Ammon's horn (tissue), 1 donor: ENCODE measurements at regions not wholly inside any gene's neighbourhood (a gene's known extent, or its start where the extent isn't known, plus 50 kb on each side); places are given as distances from the start of the nearest gene placed in this dataset.

Experiments used
- DNase-seq: peaks from one replicate; pipeline ENCODE4 v3.0.0-alpha.2; 2016; ENCODE audit warnings: low spot score

GRCh38 chr3:152719264-152719663 is 115.7 kb upstream of the P2RY1 start:
- no peak for DNase-seq

DNA sequence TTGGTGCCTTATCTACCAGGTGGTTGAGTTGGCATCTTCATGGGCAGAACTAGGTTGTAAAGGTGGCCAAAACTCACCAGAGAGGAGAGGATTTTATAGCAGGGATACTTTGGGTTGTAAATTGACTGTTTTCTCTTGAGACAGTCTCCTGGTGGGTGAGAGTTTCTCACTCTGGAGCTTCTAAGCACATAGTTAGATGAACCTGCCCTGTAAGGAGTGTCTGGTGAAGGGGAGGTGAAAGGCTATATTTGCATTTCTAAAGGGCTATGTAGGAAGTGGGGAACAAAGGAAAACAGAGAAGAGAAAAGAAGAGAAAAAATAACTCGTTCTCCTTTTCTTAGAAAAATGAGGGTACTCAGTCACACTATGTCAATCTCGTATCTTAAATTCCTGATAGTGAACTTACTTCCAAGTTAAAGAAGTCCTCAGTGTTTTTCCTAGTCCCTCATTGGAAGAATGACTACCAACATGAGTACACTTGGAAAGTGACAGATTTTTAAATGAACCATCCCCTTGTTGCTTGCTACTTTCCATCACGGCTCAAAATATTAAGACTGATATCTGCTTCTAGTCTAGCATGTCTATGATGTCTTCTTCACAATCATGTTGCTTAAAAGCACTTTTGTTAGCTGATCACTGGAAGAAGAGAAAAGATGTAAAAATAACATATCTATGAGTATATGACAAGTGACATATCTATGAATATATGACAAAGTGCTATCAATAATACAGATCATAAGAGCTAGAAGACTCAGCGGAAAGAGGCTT is 113.8 kb upstream of the P2RY1 start:
- no peak for DNase-seq

- no peak for DNase-seq
Measured at GRCh38 chr3:152724270-152724669, 110.7 kb upstream of the P2RY1 start.

GRCh38 chr3:152728231-152728980 is 106.5 kb upstream of the P2RY1 start:
- DNase-seq, result no peak

DNA sequence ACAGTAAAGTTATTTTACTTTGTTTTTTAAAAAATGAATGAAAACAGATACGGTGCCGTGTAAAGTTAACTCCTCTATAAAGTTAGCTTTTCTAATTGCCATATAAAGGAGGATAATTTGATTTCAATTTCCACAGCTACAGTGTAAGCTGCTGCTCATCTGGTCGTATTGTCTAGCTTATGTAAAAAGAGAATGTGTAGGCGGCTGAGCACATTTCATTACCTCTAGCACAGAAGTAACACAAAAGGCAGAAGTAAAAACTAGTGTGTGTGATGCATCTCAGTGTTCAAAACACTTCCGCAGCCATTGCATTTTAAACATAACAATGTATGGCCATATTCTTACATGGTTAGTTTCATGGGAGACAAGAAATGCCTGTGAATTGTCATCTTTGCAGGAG is 105.0 kb upstream of the P2RY1 start:
- DNase-seq, result peak; percentile 41

GRCh38 chr3:152731511-152731910 is 103.4 kb upstream of the P2RY1 start:
- DNase-seq, result no peak

- DNase-seq, result no peak
Measured at GRCh38 chr3:152733584-152734119, 101.3 kb upstream of the P2RY1 start.

DNA sequence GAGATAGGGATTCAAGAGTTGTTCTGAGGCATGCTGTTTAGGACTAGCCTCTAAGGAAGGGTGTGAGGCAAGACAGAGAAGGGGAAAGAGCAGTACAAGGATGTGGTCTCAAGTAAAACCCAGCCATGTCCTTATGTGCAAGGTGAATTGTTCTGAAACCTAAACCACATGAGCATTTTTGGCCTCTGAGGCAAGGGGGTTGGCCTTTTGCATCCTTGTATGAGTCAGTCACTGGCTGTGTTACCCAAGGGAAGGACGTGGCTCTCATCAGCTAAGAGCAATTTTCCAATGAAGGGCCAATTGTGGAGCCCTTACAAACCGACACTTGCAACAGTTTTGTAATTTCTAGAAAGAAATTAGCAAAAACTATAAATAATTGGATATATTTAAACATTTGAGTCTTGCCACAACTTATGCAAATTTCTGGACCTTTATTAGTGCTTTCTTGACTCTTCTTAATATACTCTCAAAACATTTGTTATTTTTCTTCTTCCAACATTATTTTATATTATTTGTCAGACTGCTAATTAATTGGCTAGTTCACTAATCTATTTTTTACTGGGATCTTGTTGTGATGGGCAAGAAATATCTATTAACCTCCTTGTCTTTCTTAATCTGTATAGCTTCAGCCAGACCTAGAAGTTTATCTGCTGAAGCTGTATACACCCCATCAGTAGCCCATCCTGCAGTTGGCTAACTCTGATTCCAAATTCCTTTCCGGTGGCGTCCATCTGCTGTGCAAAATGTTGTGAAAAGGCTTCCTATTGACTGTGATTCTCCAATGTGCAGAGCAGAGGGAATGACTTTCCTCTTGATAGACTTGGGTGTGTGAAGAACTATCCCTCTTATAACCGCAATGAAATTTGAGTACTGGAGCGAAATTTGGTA is 97.7 kb upstream of the P2RY1 start:
- no peak for DNase-seq

DNA sequence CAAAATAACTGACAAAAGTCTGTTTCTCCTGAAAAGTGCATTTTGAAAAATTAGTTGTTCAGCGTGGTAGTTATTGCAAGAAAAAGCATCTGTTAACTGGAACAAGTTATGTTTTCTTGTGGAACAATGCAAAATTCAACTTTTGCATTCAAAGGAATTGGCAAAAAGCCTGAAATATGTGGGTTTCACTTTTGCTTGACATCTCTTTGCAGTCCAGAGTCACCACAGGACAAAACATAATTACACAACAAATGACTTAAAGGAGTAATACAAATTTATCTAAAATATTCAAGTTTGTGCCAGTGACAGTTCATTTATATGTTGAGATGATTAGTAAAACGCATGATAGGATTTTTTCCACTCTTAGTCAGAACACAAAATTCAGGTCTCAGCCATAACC is 96.3 kb upstream of the P2RY1 start:
- no peak for DNase-seq

- no peak for DNase-seq
Measured at GRCh38 chr3:152742368-152743347, 92.3 kb upstream of the P2RY1 start.

- no peak for DNase-seq
Measured at GRCh38 chr3:152745646-152746045, 89.3 kb upstream of the P2RY1 start.

- DNase-seq, result no peak
Measured at GRCh38 chr3:152754303-152754702, 80.6 kb upstream of the P2RY1 start.

DNA sequence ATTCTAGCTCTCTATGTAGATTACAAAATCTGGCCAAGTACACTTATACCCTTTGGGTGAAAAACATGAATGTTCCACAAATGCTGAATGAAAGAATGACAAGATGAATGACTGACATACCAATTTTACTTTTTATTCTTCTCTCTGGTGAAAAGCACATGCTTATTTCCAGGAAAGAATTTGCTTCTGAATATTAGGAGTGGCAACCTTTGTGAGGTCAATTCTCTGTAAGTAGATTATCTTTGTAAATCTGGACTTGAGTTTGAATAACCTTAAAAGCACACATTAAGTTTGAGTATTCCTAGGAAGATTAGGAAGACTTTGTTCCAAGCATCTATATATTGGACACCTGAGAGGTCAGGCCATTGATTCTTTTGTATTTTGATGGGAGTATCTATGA is 78.1 kb upstream of the P2RY1 start:
- no peak for DNase-seq

GRCh38 chr3:152760024-152760563 is 74.8 kb upstream of the P2RY1 start:
- DNase-seq, result no peak

DNA sequence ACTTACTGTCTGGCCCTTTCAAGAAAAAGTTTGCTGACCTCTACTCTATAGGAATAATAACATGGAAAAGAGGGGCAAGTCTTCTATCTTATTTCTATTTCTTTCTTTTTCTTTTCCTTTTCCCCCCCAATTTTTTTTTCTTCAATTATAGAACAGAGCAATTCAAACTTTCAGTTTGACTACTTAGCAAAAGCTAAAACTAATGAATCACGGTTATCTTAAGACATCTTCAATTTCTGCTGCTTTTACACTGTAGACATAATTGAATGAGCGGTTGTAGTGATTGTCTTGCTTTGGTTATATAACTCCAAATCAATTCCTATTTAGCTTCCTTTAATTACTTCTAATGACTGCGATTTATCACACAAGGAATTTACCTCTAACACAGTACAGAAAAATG is 74.3 kb upstream of the P2RY1 start:
- DNase-seq, result no peak

GRCh38 chr3:152768478-152768877 is 66.5 kb upstream of the P2RY1 start:
- DNase-seq, result no peak

- DNase-seq, result no peak
Measured at GRCh38 chr3:152769523-152769922, 65.4 kb upstream of the P2RY1 start.

DNA sequence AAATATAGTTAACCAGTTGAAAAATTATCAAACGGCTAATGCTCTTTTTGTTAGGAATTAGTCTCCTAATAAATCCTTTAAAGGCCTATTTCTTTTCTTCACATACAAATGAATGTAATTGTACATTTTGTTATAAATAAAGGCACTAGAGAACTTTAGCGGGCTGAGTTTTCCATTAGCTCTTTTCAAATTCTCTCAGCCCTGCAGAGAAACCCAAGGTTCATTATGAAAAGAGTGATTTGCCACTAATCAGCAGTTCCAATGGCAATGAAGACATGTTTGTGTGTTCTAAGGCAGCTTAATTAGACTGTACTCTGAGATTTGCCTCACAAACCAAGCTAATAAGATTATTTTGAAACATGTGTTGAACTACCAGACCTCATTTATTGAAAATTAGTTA is 64.6 kb upstream of the P2RY1 start:
- no peak for DNase-seq

- no peak for DNase-seq
Measured at GRCh38 chr3:152771120-152771519, 63.8 kb upstream of the P2RY1 start.

DNA sequence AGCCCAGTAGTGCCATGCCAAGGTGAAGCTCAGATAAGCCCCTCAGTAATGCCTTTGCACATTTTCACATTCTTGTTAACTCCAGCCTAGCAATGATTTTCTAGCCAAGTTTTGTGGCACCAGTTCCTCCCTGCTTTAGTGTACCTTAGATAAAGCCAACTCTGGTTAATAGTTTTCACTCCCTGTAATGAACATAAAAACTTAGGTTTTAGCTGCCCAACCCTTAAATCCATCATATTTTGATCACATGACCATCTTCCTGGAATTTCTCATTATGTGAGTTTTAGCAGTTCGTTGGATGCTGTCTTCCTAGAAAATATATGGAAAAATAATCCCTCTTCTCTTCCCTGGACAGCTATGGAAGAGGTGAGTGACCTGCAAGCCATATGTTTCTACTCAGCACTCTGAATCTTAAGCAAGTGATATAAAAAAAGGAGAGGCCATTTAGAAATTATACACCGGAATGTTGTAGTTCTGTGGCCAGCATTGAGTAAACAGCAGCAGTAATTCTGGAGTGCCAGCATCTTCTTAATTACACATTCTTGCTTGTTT is 62.2 kb upstream of the P2RY1 start:
- no peak for DNase-seq

DNA sequence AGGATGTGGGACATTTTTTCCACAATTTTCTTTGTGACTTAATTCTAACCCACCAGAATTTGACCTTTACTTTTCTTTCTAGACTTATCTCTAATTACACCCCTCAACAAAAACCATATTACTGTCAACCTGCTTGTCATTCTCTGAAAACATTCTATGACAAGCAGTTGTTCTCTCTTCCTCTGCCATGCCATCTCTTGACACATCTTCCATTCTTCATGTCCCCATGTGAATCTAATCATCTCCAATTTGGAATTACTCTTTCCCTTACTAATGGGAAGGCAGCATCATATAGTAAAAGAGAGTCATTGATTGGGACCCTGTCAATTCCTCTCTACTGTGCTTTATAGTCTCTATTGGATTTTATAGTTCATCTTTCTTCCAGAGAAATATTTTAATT is 61.3 kb upstream of the P2RY1 start:
- no peak for DNase-seq
